ENCODE measurements at regions not wholly inside any gene's neighbourhood (a gene's known extent, or its start where the extent isn't known, plus 50 kb on each side); places are given as distances from the start of the nearest gene placed in this dataset.
"Not testable (repeated sequence)": the region's sequence is repeated elsewhere in the genome, so short reads cannot be mapped to it uniquely, and the experiment has no call there.

- DNase-seq = no peak
Observed at GRCh38 chr1:213481395-213481794, 430.4 kb downstream of the RPS6KC1 start.

GRCh38 chr1:213484333-213484732 is 433.3 kb downstream of the RPS6KC1 start:
- DNase-seq = no peak

GRCh38 chr1:213484758-213485157 is 433.7 kb downstream of the RPS6KC1 start:
- DNase-seq = no peak

- DNase-seq = no peak
Observed at GRCh38 chr1:213486488-213486887, 435.4 kb downstream of the RPS6KC1 start.

GRCh38 chr1:213491468-213491867 is 440.4 kb downstream of the RPS6KC1 start:
- no peak for DNase-seq

GRCh38 chr1:213492161-213493041 is 441.4 kb downstream of the RPS6KC1 start:
- DNase-seq = no peak

GRCh38 chr1:213499444-213499843 is 448.4 kb downstream of the RPS6KC1 start:
- no peak for DNase-seq

- no peak for DNase-seq
Observed at GRCh38 chr1:213507472-213508223, 456.6 kb downstream of the RPS6KC1 start.

GRCh38 chr1:213511173-213511572 is 460.1 kb downstream of the RPS6KC1 start:
- DNase-seq = no peak

- DNase-seq = no peak
Observed at GRCh38 chr1:213512316-213512715, 461.3 kb downstream of the RPS6KC1 start.

- DNase-seq = no peak
Observed at GRCh38 chr1:213513006-213513405, 462.0 kb downstream of the RPS6KC1 start.

GRCh38 chr1:213514408-213515179 is 463.6 kb downstream of the RPS6KC1 start:
- not testable (repeated sequence) for DNase-seq

- DNase-seq = no peak
Observed at GRCh38 chr1:213519098-213519497, 468.1 kb downstream of the RPS6KC1 start.

GRCh38 chr1:213521206-213521605 is 466.6 kb upstream of the PROX1 start:
- DNase-seq = no peak

GRCh38 chr1:213523781-213524398 is 463.9 kb upstream of the PROX1 start:
- DNase-seq = no peak

- no peak for DNase-seq
Observed at GRCh38 chr1:213526306-213526705, 461.5 kb upstream of the PROX1 start.

- DNase-seq = no peak
Observed at GRCh38 chr1:213530611-213531320, 457.0 kb upstream of the PROX1 start.

- no peak for DNase-seq
Observed at GRCh38 chr1:213531369-213532310, 456.1 kb upstream of the PROX1 start.

- DNase-seq = no peak
Observed at GRCh38 chr1:213533125-213533524, 454.6 kb upstream of the PROX1 start.

- DNase-seq = no peak
Observed at GRCh38 chr1:213535679-213536078, 452.1 kb upstream of the PROX1 start.

- no peak for DNase-seq
Observed at GRCh38 chr1:213538251-213538650, 449.5 kb upstream of the PROX1 start.
